OCI-LY7 (cell line): ENCODE measurements at regions not wholly inside any gene's neighbourhood (a gene's known extent, or its start where the extent isn't known, plus 50 kb on each side); places are given as distances from the start of the nearest gene placed in this dataset.

Experiments
- BruUV-seq: library from RNA; stranded (reverse); fragments of 400-500 nt; replicated peaks from 2 replicates; lab custom pipeline; 2021; lab: Mats Ljungman, UMichigan
- CTCF ChIA-PET: fragments of 300-600 bp; sonication (Branson Sonifier 250); formaldehyde crosslinking; loops from one replicate; lab custom pipeline; 2022; ENCODE audit warnings: antibody characterized with exemption; ENCODE audit not compliant: unreplicated experiment; lab: Charles Lee
- POLR2A ChIA-PET: fragments of 300-600 bp; sonication (Branson Sonifier 250); formaldehyde crosslinking; loops from one replicate; lab custom pipeline; 2022; ENCODE audit warnings: antibody characterized with exemption; lab: Charles Lee
- DNase-seq: peaks from one replicate; pipeline ENCODE4 v3.0.0-alpha.2; 2015; ENCODE audit warnings: low spot score
- H2AFZ ChIP-seq: fragments of 200-600 bp; sonication (generic), shearing (Covaris generic); 2 replicates; pipeline ENCODE4 v1.6.1; 2014; ENCODE audit warnings: mild to moderate bottlenecking, antibody characterized with exemption, low read length, moderate library complexity
- H3K27ac ChIP-seq: fragments of 200-600 bp; sonication (generic); 2 replicates; pipeline ENCODE4 v1.5.1; 2014; ENCODE audit warnings: mixed run types, low read depth, mild to moderate bottlenecking, moderate library complexity, low read length, inconsistent platforms; ENCODE audit not compliant: poor library complexity, severe bottlenecking
- H3K36me3 ChIP-seq: fragments of 200-600 bp; sonication (generic); 2 replicates; pipeline ENCODE4 v1.6.1; 2014; ENCODE audit warnings: mild to moderate bottlenecking, antibody characterized with exemption, low read length, moderate library complexity, mixed read lengths; ENCODE audit not compliant: insufficient read depth
- H3K4me1 ChIP-seq: fragments of 200-600 bp; sonication (generic); 2 replicates; pipeline ENCODE4 v1.5.1; 2014; ENCODE audit warnings: mild to moderate bottlenecking, low read length; ENCODE audit not compliant: insufficient read depth, poor library complexity, severe bottlenecking
- H3K4me2 ChIP-seq: fragments of 200-600 bp; sonication (generic); 2 replicates; pipeline ENCODE4 v1.6.1; 2014; ENCODE audit warnings: mild to moderate bottlenecking, low read length
- H3K4me3 ChIP-seq: fragments of 200-600 bp; sonication (generic); 2 replicates; pipeline ENCODE4 v1.5.1; 2014; ENCODE audit warnings: mild to moderate bottlenecking, low read depth, low read length; ENCODE audit not compliant: poor library complexity, severe bottlenecking
- H3K79me2 ChIP-seq: fragments of 200-600 bp; sonication (generic); 2 replicates; pipeline ENCODE4 v1.6.1; 2016; ENCODE audit warnings: low read depth, mild to moderate bottlenecking, low read length, moderate library complexity, mixed read lengths; ENCODE audit not compliant: insufficient read depth
- H3K9me2 ChIP-seq: fragments of 200-600 bp; sonication (generic); 2 replicates; pipeline ENCODE4 v1.6.1; 2016; ENCODE audit warnings: mild to moderate bottlenecking, low read length, mixed read lengths; ENCODE audit not compliant: insufficient read depth
- H3K9me3 ChIP-seq: fragments of 200-600 bp; sonication (generic); 2 replicates; pipeline ENCODE4 v1.6.1; 2014; ENCODE audit warnings: mild to moderate bottlenecking, mixed run types, low read length, mixed read lengths
- H4K20me1 ChIP-seq: fragments of 200-600 bp; sonication (generic); 2 replicates; pipeline ENCODE4 v1.6.1; 2014; ENCODE audit warnings: mild to moderate bottlenecking, antibody characterized with exemption, low read length, moderate library complexity, mixed read lengths; ENCODE audit not compliant: insufficient read depth
- EZH2phosphoT487 ChIP-seq: fragments of 200-600 bp; sonication (generic); IDR thresholded peaks from 2 replicates; pipeline ENCODE4 v1.6.1; 2018; ENCODE audit warnings: low read depth, borderline replicate concordance, mild to moderate bottlenecking, mixed run types, antibody characterized with exemption, low read length, moderate library complexity, mixed read lengths
- intact Hi-C: fragments of 100-400 bp; cut with micrococcal nuclease; formaldehyde crosslinking; loops from one replicate; pipeline ENCODE4 v1.10.0; 2022; ENCODE audit not compliant: unreplicated experiment
- TF ChIP-seq, protein P1 (sequence below): fragments of 200-600 bp; sonication (generic); conservative IDR thresholded peaks from 2 replicates; pipeline ENCODE4 v1.5.1; 2014; ENCODE audit warnings: mild to moderate bottlenecking, antibody characterized with exemption, low read length, moderate library complexity, mixed read lengths

DNA sequence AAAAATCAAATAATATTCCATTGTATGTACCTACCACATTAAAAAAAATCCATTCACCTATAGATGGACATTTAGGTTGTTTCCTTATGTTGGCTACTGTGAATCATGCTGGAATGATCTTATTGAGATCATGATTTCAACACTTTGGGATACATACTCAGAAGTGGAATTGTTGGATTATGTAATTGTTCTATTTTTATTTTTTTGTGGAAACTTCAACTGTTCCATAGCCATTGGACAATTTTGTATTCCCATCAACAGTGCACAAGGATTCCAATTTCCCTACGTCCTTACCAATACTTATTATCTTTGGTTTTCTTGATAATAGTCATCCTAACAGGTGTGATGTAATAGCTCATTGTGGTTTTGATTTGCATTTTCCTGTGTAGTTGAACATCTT, 834.0 kb downstream of the MAFB start:
- CTCF ChIA-PET = no interaction called here

DNA sequence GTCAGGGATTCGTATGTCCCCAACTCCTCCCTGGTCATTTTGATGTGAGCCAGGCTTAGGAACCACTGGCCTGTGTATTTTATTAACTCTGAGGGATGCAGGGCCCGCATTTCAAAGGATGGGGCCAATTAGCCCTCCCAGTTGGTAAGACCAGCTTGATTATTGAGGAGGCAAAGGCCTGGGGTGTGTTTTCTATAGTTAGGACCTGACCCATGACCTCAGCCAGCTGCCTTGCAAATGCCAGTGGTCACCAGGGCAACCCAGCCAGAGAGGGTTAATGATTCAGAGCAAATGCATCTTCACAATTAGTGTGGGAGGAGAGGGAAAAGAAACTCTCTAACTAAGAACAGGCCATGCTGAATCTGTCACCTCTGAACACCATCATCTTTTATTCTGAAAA, 835.4 kb downstream of the MAFB start:
- Histone ChIP-seq H3K27ac (no peak overlapping the region), H3K9me2 (no peaks in the 10 kb centered on the region), H3K4me2 (no peak overlapping the region), H3K36me3 (no peaks in the 10 kb centered on the region), H3K4me1 (no peaks in the 10 kb centered on the region), H3K4me3 (no peak overlapping the region), H4K20me1 (no peaks in the 10 kb centered on the region), H3K9me3 (no peaks in the 10 kb centered on the region), H3K79me2 (no peaks in the 10 kb centered on the region), H2AFZ (no peak overlapping the region)
- ChIA-PET POLR2A (no interaction called here), CTCF (no interaction called here)
- BruUV-seq = no TSS peak
- no peak for DNase-seq
- intact Hi-C loops = no loop called here
- no peak for TF ChIP-seq EZH2phosphoT487
- TF ChIP-seq, protein P1, sequence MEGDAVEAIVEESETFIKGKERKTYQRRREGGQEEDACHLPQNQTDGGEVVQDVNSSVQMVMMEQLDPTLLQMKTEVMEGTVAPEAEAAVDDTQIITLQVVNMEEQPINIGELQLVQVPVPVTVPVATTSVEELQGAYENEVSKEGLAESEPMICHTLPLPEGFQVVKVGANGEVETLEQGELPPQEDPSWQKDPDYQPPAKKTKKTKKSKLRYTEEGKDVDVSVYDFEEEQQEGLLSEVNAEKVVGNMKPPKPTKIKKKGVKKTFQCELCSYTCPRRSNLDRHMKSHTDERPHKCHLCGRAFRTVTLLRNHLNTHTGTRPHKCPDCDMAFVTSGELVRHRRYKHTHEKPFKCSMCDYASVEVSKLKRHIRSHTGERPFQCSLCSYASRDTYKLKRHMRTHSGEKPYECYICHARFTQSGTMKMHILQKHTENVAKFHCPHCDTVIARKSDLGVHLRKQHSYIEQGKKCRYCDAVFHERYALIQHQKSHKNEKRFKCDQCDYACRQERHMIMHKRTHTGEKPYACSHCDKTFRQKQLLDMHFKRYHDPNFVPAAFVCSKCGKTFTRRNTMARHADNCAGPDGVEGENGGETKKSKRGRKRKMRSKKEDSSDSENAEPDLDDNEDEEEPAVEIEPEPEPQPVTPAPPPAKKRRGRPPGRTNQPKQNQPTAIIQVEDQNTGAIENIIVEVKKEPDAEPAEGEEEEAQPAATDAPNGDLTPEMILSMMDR = no peak

More for the DNA sequence above, 834.0 kb downstream of the MAFB start:
- Histone ChIP-seq H3K27ac (no peak overlapping the region), H4K20me1 (no peaks in the 10 kb centered on the region), H3K9me2 (no peaks in the 10 kb centered on the region), H3K4me3 (no peak overlapping the region), H3K36me3 (no peaks in the 10 kb centered on the region), H3K79me2 (no peaks in the 10 kb centered on the region), H2AFZ (no peak overlapping the region), H3K9me3 (no peaks in the 10 kb centered on the region), H3K4me2 (no peak overlapping the region), H3K4me1 (no peaks in the 10 kb centered on the region)
- POLR2A ChIA-PET = interaction anchor here (0.5 kb wide), 1 partner anchor 79 kb away, joined by 7 read pairs; no protein-coding TSS in a partner anchor
- intact Hi-C loops = no loop called here
- DNase-seq = no peak
- BruUV-seq = no TSS peak
- TF ChIP-seq EZH2phosphoT487 = no peak
- TF ChIP-seq, protein P1 = no peak

DNA sequence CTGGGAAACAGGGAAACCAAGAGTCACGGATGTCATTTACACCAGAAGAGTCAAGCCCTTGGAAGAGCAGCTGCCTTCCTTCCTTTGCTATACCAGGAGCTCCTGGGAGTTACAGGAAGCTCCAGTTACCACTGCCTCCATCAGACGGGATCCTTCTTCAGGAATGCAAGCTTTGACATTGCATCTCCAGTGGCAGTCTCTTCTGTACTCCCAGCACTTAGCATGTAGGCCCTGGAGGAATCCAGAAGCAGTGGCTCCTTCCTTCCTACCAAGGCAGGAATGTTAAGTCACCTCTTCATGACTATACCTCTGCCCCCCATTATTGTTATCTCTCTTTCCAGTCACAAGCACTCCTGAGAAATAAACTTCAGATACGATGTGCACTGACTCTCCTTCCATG, 836.0 kb downstream of the MAFB start:
- Histone ChIP-seq H3K4me1 (no peaks in the 10 kb centered on the region), H3K9me2 (no peaks in the 10 kb centered on the region), H3K9me3 (no peaks in the 10 kb centered on the region), H2AFZ (no peak overlapping the region), H3K4me2 (no peak overlapping the region), H3K27ac (no peak overlapping the region), H3K36me3 (no peaks in the 10 kb centered on the region), H4K20me1 (no peaks in the 10 kb centered on the region), H3K79me2 (no peaks in the 10 kb centered on the region), H3K4me3 (no peak overlapping the region)
- ChIA-PET POLR2A (no interaction called here), CTCF (no interaction called here)
- TF ChIP-seq EZH2phosphoT487 = no peak
- TF ChIP-seq, protein P1 = no peak
- DNase-seq = no peak
- BruUV-seq = no TSS peak
- intact Hi-C loops = no loop called here
